Thyroid gland (tissue), 4 donors: ENCODE measurements at regions not wholly inside any gene's neighbourhood (a gene's known extent, or its start where the extent isn't known, plus 50 kb on each side); places are given as distances from the start of the nearest gene placed in this dataset.

Experiments
- DNase-seq, 2 donors: peaks; one replicate each; pipeline ENCODE4 v3.0.0-alpha.2; 2019
- H3K27ac ChIP-seq, 3 donors: fragments of 200-600 bp; sonication (generic); 1 replicate in 2 of 3; 2 replicates in 1 of 3; pipeline ENCODE4 v1.5.1; 2016 to 2019; ENCODE audit warnings: mild to moderate bottlenecking in 1 of 3, moderate library complexity in 1 of 3
- H3K27me3 ChIP-seq: fragments of 200-600 bp; sonication (generic); one replicate; pipeline ENCODE4 v1.5.1; 2019
- H3K36me3 ChIP-seq, 2 donors: fragments of 200-600 bp; sonication (generic); one replicate each; pipeline ENCODE4 v1.5.1; 2016 to 2019
- H3K4me1 ChIP-seq, 2 donors: fragments of 200-600 bp; sonication (generic); one replicate each; pipeline ENCODE4 v1.5.1; 2017 to 2019
- H3K4me3 ChIP-seq, 3 donors: fragments of 200-600 bp; sonication (generic); replicated peaks in 1 of 3; 1 replicate in 2 of 3; 2 replicates in 1 of 3; pipeline ENCODE4 v1.5.1; 2016; ENCODE audit warnings: mild to moderate bottlenecking in 1 of 3
- H3K9me3 ChIP-seq: fragments of 200-600 bp; sonication (generic); one replicate; pipeline ENCODE4 v1.5.1; 2017
- CTCF ChIP-seq, 6 experiments: fragments of 200-600 bp in 3 of 6; fragments of 450-650 bp in 3 of 6; sonication (generic) in 3 of 6; IDR thresholded peaks; one replicate each; pipeline ENCODE4 v1.5.1; 2016 to 2019; ENCODE audit warnings: antibody characterized with exemption in 6 of 6, mild to moderate bottlenecking in 2 of 6, inconsistent platforms in 1 of 6, moderate library complexity in 1 of 6
- POLR2A ChIP-seq, 2 donors: fragments of 450-650 bp; IDR thresholded peaks; one replicate each; pipeline ENCODE4 v1.6.1; 2017; ENCODE audit warnings: antibody characterized with exemption in 2 of 2, mild to moderate bottlenecking in 2 of 2, moderate library complexity in 1 of 2
- WGBS, 2 donors: methylation state at CpG; one replicate each; pipeline ENCODE4 v1.1.5; 2017; 5-methylcytosine and 5-hydroxymethylcytosine counted together
- intact Hi-C: fragments of 100-400 bp; cut with DNase I; formaldehyde crosslinking; loops from one replicate; pipeline ENCODE4 v1.15.1; 2023

- Histone ChIP-seq H3K4me1 (no peaks in the 10 kb centered on the region), H3K27ac (no peak overlapping the region), H3K27me3 (no peaks in the 10 kb centered on the region), H3K36me3 (no peaks in the 10 kb centered on the region), H3K4me3 (no peak overlapping the region), H3K9me3 (no peaks in the 10 kb centered on the region)
- DNase-seq, result no peak
- no peak for TF ChIP-seq POLR2A (IDR thresholded peaks at IDR 0.05)
- no peak for TF ChIP-seq CTCF (IDR thresholded peaks at IDR 0.05)
- intact Hi-C loops, result no loop called here
- 64 to 74% methylated on average over 5 of the region's 5 CpGs for WGBS, 2 donors
Measured at GRCh38 chr5:2184026-2184366, 301.3 kb upstream of the IRX4 start.

- H3K27ac ChIP-seq, result no peak overlapping the region
- no peaks in the 10 kb centered on the region for H3K9me3 ChIP-seq
- intact Hi-C loops, result no loop called here
- TF ChIP-seq POLR2A (IDR thresholded peaks at IDR 0.05), result no peak
- no peaks in the 10 kb centered on the region for H3K27me3 ChIP-seq
- 67 to 70% methylated on average over 15 to 16 of the region's 17 CpGs for WGBS, 2 donors
- no peak for DNase-seq
- no peaks in the 10 kb centered on the region for H3K36me3 ChIP-seq
- no peaks in the 10 kb centered on the region for H3K4me1 ChIP-seq
- no peak overlapping the region for H3K4me3 ChIP-seq
Measured at GRCh38 chr5:2183154-2184025, 300.7 kb upstream of the IRX4 start.

GRCh38 chr5:2182020-2182419, 299.3 kb upstream of the IRX4 start:
- no peaks in the 10 kb centered on the region for H3K36me3 ChIP-seq
- WGBS, 2 donors, result 94 to 95% methylated on average over 4 to 5 of the region's 5 CpGs
- DNase-seq, result no peak
- H3K27ac ChIP-seq, result no peak overlapping the region
- no peaks in the 10 kb centered on the region for H3K27me3 ChIP-seq
- H3K4me1 ChIP-seq, result no peaks in the 10 kb centered on the region
- no peak overlapping the region for H3K4me3 ChIP-seq
- intact Hi-C loops, result no loop called here
- H3K9me3 ChIP-seq, result no peaks in the 10 kb centered on the region
- TF ChIP-seq CTCF (IDR thresholded peaks at IDR 0.05), result no peak
- TF ChIP-seq POLR2A (IDR thresholded peaks at IDR 0.05), result no peak

GRCh38 chr5:2181557-2181956, 298.8 kb upstream of the IRX4 start:
- DNase-seq, result no peak
- Histone ChIP-seq H3K27me3 (no peaks in the 10 kb centered on the region), H3K27ac (no peak overlapping the region), H3K9me3 (no peaks in the 10 kb centered on the region), H3K4me1 (no peaks in the 10 kb centered on the region), H3K4me3 (no peak overlapping the region), H3K36me3 (no peaks in the 10 kb centered on the region)
- no peak for TF ChIP-seq POLR2A (IDR thresholded peaks at IDR 0.05)
- no peak for TF ChIP-seq CTCF (IDR thresholded peaks at IDR 0.05)
- WGBS, 2 donors, result 90 to 95% methylated on average over 17 of the region's 17 CpGs
- intact Hi-C loops, result no loop called here

- 55 to 62% methylated on average over 6 to 8 of the region's 8 CpGs for WGBS, 2 donors
- H3K27me3 ChIP-seq, result no peaks in the 10 kb centered on the region
Measured at GRCh38 chr5:2181149-2181548, 298.4 kb upstream of the IRX4 start.

More at GRCh38 chr5:2181149-2181548, 298.4 kb upstream of the IRX4 start:
- no peak overlapping the region for H3K4me3 ChIP-seq
- no peak for DNase-seq
- H3K4me1 ChIP-seq, result no peaks in the 10 kb centered on the region
- H3K9me3 ChIP-seq, result no peaks in the 10 kb centered on the region
- no peak for TF ChIP-seq CTCF (IDR thresholded peaks at IDR 0.05)
- TF ChIP-seq POLR2A (IDR thresholded peaks at IDR 0.05), result no peak
- intact Hi-C loops, result no loop called here
- H3K27ac ChIP-seq, result no peak overlapping the region
- no peaks in the 10 kb centered on the region for H3K36me3 ChIP-seq
